AG09309 (cell line): ENCODE measurements at regions not wholly inside any gene's neighbourhood (a gene's known extent, or its start where the extent isn't known, plus 50 kb on each side); places are given as distances from the start of the nearest gene placed in this dataset.
"Not testable (repeated sequence)": the region's sequence is repeated elsewhere in the genome, so short reads cannot be mapped to it uniquely, and the experiment has no call there.

Experiments
- DNase-seq: peaks from one replicate; pipeline ENCODE4 v3.0.0-alpha.2; 2010; ENCODE audit warnings: low read depth
- H3K4me3 ChIP-seq: 2 replicates; pipeline ENCODE4 v1.5.1; 2011; ENCODE audit warnings: mild to moderate bottlenecking, low read depth, low read length, moderate library complexity; ENCODE audit not compliant: control insufficient read depth
- TF ChIP-seq, protein P1 (sequence below): IDR thresholded peaks from 2 replicates; pipeline ENCODE4 v1.5.1; 2011; ENCODE audit warnings: mild to moderate bottlenecking, low read depth, low read length, inconsistent platforms; ENCODE audit not compliant: insufficient read depth, control insufficient read depth; ENCODE audit errors: missing control alignments

DNA sequence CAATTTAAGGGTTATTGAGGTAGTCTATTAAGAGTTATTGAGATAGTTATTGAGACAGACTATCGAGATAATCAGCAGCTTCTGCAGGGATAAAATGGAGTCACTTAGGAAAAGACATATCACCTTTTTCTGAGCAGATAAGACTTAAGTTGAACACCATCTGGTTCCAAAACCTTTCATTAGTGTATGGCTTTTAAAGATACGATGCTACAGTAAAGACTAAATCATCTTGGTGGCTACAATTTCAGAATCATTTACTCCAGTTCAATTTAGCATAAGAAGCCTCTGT lies 68.6 kb upstream of the DNAJC10 start:
- no peak overlapping the region for H3K4me3 ChIP-seq
- DNase-seq = no peak
- TF ChIP-seq, protein P1, sequence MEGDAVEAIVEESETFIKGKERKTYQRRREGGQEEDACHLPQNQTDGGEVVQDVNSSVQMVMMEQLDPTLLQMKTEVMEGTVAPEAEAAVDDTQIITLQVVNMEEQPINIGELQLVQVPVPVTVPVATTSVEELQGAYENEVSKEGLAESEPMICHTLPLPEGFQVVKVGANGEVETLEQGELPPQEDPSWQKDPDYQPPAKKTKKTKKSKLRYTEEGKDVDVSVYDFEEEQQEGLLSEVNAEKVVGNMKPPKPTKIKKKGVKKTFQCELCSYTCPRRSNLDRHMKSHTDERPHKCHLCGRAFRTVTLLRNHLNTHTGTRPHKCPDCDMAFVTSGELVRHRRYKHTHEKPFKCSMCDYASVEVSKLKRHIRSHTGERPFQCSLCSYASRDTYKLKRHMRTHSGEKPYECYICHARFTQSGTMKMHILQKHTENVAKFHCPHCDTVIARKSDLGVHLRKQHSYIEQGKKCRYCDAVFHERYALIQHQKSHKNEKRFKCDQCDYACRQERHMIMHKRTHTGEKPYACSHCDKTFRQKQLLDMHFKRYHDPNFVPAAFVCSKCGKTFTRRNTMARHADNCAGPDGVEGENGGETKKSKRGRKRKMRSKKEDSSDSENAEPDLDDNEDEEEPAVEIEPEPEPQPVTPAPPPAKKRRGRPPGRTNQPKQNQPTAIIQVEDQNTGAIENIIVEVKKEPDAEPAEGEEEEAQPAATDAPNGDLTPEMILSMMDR = no peak

DNA sequence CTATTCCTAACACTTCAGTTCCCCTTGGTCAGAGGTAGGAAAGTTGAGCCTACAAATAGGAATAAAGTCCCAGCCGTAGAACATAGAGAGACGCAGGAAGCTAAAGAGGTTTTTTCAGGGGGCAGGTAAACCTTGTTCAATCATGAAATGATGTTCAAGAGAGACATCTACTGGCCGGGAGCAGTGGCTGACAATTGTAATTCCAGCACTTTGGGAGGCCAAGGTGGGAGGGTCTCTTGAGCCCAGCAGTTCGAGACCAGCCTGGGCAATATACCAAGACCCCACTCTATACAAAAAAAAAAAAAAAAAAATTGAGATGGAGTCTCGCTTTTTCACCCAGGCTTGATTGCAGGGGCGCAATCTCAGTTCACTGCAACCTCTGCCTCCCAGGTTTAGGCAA lies 66.7 kb upstream of the DNAJC10 start:
- TF ChIP-seq, protein P1 = peak; percentile 71
- DNase-seq = no peak
- no peak overlapping the region for H3K4me3 ChIP-seq

DNA sequence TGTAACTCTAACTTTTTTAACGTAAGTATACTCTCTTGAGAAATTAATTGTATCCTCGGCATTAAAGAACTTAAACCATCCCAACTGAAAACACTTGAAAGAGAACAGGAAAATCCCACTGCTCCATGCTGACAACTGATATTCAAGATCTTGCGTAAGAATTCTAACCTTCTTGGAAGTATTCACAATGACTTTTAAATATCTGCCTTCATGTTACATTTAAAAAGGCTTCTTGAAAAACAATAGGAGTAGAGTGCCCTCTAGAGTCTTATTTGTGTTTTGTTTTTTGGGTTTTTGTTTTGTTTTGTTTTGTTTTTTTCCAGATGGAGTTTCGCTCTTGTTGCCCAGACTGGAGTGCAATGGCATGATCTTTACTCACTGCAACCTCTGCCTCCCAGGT lies 65.4 kb upstream of the DNAJC10 start:
- no peak overlapping the region for H3K4me3 ChIP-seq
- DNase-seq = peak; percentile 44
- TF ChIP-seq, protein P1 = peak; percentile 34

DNA sequence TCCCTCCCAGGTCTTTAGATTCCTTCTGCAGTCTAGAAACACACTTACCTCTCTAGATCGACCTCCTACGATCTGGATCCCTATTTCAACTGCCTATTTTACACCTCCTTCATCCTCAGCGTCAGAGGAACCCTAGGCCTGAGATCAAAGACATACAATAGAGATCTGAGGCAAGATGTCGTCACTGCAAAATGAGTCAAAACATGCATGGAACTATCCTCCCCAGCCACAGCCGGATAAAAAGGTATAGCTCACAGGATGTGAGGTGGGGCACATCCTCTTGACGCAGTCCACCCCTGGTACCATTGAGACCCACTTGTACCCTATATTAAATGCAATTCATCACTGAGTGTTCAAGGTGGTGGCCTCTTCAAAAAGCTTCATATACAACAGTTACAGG lies 63.7 kb upstream of the DNAJC10 start:
- no peak overlapping the region for H3K4me3 ChIP-seq
- no peak for DNase-seq
- TF ChIP-seq, protein P1 = no peak

DNA sequence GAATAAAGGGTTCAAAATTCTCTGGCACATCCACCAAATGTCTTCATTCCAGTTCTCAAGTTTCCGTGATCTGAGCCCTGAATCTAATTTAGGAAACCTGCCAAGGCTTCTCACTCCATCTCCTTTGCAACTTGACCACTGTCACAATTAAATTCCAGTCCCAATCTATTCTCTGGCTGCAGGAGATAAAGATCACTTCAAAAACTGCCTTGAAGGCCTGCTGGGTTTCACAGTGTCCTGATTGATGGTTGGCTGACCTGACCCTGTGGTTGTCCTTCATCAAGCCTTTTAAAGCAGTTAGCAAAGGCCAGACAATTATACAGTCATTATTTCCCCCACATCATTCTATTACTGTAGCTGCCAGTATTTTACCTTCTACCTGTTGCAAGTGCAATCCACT lies 60.3 kb upstream of the DNAJC10 start:
- TF ChIP-seq, protein P1 = no peak
- H3K4me3 ChIP-seq = no peak overlapping the region
- no peak for DNase-seq

DNA sequence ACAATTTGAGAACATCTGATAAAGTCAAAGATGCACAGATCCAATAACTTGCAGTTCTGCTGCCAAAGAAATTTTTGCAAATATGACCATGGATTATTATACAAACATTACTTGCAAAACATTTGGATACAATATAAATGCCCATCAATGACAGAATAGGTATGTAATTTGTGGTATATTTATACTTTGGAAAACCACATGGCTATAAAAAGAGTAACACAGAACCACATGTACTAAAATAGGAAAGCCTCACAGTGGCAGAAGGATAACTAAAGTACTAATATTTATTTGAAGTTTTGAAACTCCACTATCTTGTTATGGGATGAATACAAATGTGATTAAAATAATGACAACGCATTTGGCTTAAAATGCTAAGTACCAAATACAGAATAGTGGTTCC lies 51.8 kb upstream of the DNAJC10 start:
- no peak overlapping the region for H3K4me3 ChIP-seq
- TF ChIP-seq, protein P1 = no peak
- no peak for DNase-seq

DNA sequence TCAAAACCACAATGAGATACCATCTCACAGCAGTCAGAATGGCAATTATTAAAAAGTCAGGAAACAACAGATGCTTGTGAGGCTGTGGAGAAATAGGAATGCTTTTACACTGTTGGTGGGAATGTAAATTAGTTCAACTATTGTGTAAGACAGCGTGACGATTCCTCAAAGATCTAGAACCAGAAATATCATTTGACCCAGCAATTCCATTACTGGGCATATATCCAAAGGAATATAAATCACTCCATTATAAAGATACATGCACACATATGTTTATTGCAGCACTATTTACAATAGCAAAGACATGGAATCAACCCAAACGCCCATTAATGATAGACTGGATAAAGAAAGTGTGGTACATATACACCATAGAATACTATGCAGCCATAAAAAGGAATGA lies 50.6 kb upstream of the DNAJC10 start:
- DNase-seq, H3K4me3 ChIP-seq: not testable (repeated sequence)
